ENCODE measurements at regions not wholly inside any gene's neighbourhood (a gene's known extent, or its start where the extent isn't known, plus 50 kb on each side); places are given as distances from the start of the nearest gene placed in this dataset.

DNA sequence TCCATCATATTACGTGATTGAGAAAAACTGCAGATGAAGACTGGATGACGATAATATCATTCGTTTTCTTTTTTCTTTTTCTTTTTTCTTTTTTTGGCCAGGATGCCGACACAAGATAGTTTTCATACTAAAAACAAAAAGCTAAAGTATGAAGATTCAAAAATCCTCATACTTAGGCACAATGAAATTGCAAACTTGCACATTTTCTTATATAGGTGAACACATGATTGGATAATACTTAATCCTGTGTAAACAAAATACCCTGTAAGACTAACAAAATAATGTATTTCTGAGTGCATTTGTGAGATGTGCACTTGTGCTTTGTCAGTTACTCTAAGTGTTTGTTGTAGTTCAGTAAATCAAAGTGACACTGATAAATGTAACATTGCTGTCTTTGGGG lies 568.9 kb downstream of the ANKRD50 start:
- Histone ChIP-seq H3K9me3 (ENCODE audit: control insufficient read depth, insufficient read depth, low read length) (no peaks in the 10 kb centered on the region), H4K20me1 (ENCODE audit: control insufficient read depth, insufficient read depth, low read depth, low read length) (no peaks in the 10 kb centered on the region), H3K9me2 (replicated peaks; ENCODE audit: control insufficient read depth, low read length) (no peaks in the 10 kb centered on the region), H3K4me1 (ENCODE audit: control insufficient read depth, low read length) (no peaks in the 10 kb centered on the region), H3K36me3 (ENCODE audit: control insufficient read depth, low read length) (no peaks in the 10 kb centered on the region), H3K79me2 (ENCODE audit: control insufficient read depth, low read length) (no peaks in the 10 kb centered on the region), H3K4me3 (ENCODE audit: low read length) (no peak overlapping the region), H3K27ac (ENCODE audit: low read depth, low read length) (no peak overlapping the region), H3K27me3 (ENCODE audit: control insufficient read depth, low read length) (no peaks in the 10 kb centered on the region), H3K4me2 (ENCODE audit: low read length) (no peak overlapping the region), H3F3A (ENCODE audit: control insufficient read depth, insufficient read depth) (no peaks in the 10 kb centered on the region)
- TF ChIP-seq, protein P1, sequence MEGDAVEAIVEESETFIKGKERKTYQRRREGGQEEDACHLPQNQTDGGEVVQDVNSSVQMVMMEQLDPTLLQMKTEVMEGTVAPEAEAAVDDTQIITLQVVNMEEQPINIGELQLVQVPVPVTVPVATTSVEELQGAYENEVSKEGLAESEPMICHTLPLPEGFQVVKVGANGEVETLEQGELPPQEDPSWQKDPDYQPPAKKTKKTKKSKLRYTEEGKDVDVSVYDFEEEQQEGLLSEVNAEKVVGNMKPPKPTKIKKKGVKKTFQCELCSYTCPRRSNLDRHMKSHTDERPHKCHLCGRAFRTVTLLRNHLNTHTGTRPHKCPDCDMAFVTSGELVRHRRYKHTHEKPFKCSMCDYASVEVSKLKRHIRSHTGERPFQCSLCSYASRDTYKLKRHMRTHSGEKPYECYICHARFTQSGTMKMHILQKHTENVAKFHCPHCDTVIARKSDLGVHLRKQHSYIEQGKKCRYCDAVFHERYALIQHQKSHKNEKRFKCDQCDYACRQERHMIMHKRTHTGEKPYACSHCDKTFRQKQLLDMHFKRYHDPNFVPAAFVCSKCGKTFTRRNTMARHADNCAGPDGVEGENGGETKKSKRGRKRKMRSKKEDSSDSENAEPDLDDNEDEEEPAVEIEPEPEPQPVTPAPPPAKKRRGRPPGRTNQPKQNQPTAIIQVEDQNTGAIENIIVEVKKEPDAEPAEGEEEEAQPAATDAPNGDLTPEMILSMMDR (IDR thresholded peaks at IDR 0.05; ENCODE audit: low read depth, low read length, poor library complexity, severe bottlenecking) = no peak
- no peak for TF ChIP-seq EZH2phosphoT487 (IDR thresholded peaks at IDR 0.05; ENCODE audit: borderline replicate concordance, low read length)

DNA sequence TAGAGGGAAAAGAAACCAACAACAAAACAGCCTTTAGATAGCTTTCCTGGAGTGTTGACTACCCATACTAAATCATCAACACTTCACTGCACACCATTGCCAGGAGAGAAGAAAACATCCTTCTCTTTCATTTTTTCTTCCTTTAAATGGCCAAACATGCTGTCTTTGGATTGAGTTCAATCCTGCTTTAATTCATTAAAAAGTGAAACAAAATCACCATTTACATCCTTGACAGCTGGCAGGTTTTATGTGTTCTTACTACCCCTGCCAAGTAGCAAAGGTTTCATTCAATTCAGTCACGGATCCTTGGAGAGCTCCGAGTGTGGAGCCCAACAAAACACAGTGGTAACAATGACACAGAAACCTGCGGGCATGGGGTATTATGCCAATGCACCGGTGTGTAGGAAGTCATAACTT lies 568.3 kb downstream of the ANKRD50 start:
- H3K4me1 ChIP-seq (ENCODE audit: control insufficient read depth, low read length) = no peaks in the 10 kb centered on the region
- no peaks in the 10 kb centered on the region for H3K27me3 ChIP-seq (ENCODE audit: control insufficient read depth, low read length)
- TF ChIP-seq EZH2phosphoT487 (IDR thresholded peaks at IDR 0.05; ENCODE audit: borderline replicate concordance, low read length) = no peak
- TF ChIP-seq, protein P1 (IDR thresholded peaks at IDR 0.05; ENCODE audit: low read depth, low read length, poor library complexity, severe bottlenecking) = no peak
- H3K4me2 ChIP-seq (ENCODE audit: low read length) = no peak overlapping the region
- no peak overlapping the region for H3K4me3 ChIP-seq (ENCODE audit: low read length)
- H3F3A ChIP-seq (ENCODE audit: control insufficient read depth, insufficient read depth) = no peaks in the 10 kb centered on the region
- no peaks in the 10 kb centered on the region for H3K79me2 ChIP-seq (ENCODE audit: control insufficient read depth, low read length)
- H3K9me3 ChIP-seq (ENCODE audit: control insufficient read depth, insufficient read depth, low read length) = no peaks in the 10 kb centered on the region
- no peaks in the 10 kb centered on the region for H3K36me3 ChIP-seq (ENCODE audit: control insufficient read depth, low read length)
- no peak overlapping the region for H3K27ac ChIP-seq (ENCODE audit: low read depth, low read length)
- H4K20me1 ChIP-seq (ENCODE audit: control insufficient read depth, insufficient read depth, low read depth, low read length) = no peaks in the 10 kb centered on the region
- H3K9me2 ChIP-seq (replicated peaks; ENCODE audit: control insufficient read depth, low read length) = no peaks in the 10 kb centered on the region

DNA sequence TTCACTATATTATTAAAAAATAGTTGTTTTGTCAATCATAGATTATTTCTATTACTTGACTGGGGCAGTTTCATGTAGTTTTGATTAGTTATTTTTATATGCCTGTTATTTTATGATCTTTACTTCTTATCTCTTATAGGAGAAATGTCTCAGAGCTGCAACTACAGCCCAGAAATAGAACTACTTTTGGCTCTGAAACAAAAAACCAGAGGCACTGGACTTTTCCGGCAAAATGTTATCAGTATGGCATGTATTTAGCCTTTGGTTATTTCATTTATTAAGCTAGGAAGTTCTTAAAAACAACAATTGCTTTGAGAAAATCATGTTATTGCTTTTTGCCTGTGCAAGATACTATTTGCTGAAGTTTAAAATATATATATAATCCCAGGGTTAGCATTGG lies 566.5 kb downstream of the ANKRD50 start:
- H3K4me3 ChIP-seq (ENCODE audit: low read length) = no peak overlapping the region
- H3F3A ChIP-seq (ENCODE audit: control insufficient read depth, insufficient read depth) = no peaks in the 10 kb centered on the region
- no peaks in the 10 kb centered on the region for H3K79me2 ChIP-seq (ENCODE audit: control insufficient read depth, low read length)
- no peaks in the 10 kb centered on the region for H3K36me3 ChIP-seq (ENCODE audit: control insufficient read depth, low read length)
- no peak overlapping the region for H3K4me2 ChIP-seq (ENCODE audit: low read length)
- no peaks in the 10 kb centered on the region for H3K9me2 ChIP-seq (replicated peaks; ENCODE audit: control insufficient read depth, low read length)
- H3K27me3 ChIP-seq (ENCODE audit: control insufficient read depth, low read length) = no peaks in the 10 kb centered on the region
- no peaks in the 10 kb centered on the region for H3K4me1 ChIP-seq (ENCODE audit: control insufficient read depth, low read length)
- no peaks in the 10 kb centered on the region for H4K20me1 ChIP-seq (ENCODE audit: control insufficient read depth, insufficient read depth, low read depth, low read length)
- no peaks in the 10 kb centered on the region for H3K9me3 ChIP-seq (ENCODE audit: control insufficient read depth, insufficient read depth, low read length)
- TF ChIP-seq, protein P1 (IDR thresholded peaks at IDR 0.05; ENCODE audit: low read depth, low read length, poor library complexity, severe bottlenecking) = no peak
- no peak for TF ChIP-seq EZH2phosphoT487 (IDR thresholded peaks at IDR 0.05; ENCODE audit: borderline replicate concordance, low read length)
- H3K27ac ChIP-seq (ENCODE audit: low read depth, low read length) = no peak overlapping the region

DNA sequence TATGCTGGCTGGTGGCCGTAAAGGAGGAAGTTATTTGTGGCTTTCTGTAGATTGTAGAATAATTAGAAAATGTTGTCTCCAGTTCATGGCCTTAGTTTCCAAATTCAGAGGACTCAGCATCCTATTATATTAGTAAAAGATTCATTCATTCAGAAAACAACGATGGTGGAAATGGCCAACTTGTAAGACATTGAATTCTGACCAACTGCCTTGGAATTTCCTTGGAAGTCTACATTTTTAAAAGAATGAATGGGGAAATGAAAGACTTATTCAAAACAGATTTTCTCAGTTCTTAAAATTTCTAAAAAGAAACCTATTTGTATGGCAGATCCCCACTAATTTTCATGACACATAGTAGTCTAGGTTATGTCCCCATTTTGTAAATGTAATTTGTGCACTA lies 561.5 kb downstream of the ANKRD50 start:
- Histone ChIP-seq H3K9me3 (ENCODE audit: control insufficient read depth, insufficient read depth, low read length) (no peaks in the 10 kb centered on the region), H3K4me1 (ENCODE audit: control insufficient read depth, low read length) (no peaks in the 10 kb centered on the region), H3K9me2 (replicated peaks; ENCODE audit: control insufficient read depth, low read length) (no peaks in the 10 kb centered on the region), H4K20me1 (ENCODE audit: control insufficient read depth, insufficient read depth, low read depth, low read length) (no peaks in the 10 kb centered on the region), H3K79me2 (ENCODE audit: control insufficient read depth, low read length) (no peaks in the 10 kb centered on the region), H3K4me2 (ENCODE audit: low read length) (no peak overlapping the region), H3K27me3 (ENCODE audit: control insufficient read depth, low read length) (no peaks in the 10 kb centered on the region), H3K4me3 (ENCODE audit: low read length) (no peak overlapping the region), H3K27ac (ENCODE audit: low read depth, low read length) (no peak overlapping the region), H3K36me3 (ENCODE audit: control insufficient read depth, low read length) (no peaks in the 10 kb centered on the region), H3F3A (ENCODE audit: control insufficient read depth, insufficient read depth) (no peaks in the 10 kb centered on the region)
- TF ChIP-seq EZH2phosphoT487 (IDR thresholded peaks at IDR 0.05; ENCODE audit: borderline replicate concordance, low read length) = no peak
- TF ChIP-seq, protein P1 (IDR thresholded peaks at IDR 0.05; ENCODE audit: low read depth, low read length, poor library complexity, severe bottlenecking) = no peak

Data from DOHH2 (cell line).